ENCODE measurements at regions not wholly inside any gene's neighbourhood (a gene's known extent, or its start where the extent isn't known, plus 50 kb on each side); places are given as distances from the start of the nearest gene placed in this dataset.
"Not testable (repeated sequence)": the region's sequence is repeated elsewhere in the genome, so short reads cannot be mapped to it uniquely, and the experiment has no call there.

DNA sequence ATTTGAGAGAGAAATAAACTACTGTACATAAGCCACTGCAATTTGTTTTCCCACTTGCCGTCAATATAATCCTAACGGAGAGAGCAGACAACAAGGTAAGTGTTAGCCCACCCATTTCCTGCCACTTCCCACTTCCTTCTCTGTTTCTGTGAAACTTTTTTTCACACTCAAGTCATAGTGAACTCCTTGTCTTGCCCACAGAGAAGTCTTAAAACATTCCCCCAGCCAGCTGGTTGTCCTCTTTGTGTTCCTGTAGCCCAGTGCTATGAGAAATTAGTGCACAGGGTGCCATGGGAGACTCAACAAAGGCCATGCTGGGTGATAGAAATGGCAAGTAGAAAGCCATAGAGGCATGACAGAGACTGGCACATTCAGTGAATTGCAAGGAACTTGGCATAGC, 208.6 kb downstream of the BLID start:
- no peak overlapping the region for H2BK15ac ChIP-seq (replicated peaks; ENCODE audit: low read depth)
- no CpG with 5 or more reads among the region's 2 CpGs for WGBS (ENCODE audit: extremely low coverage, insufficient coverage, low lambda C conversion rate)
- H3K23ac ChIP-seq (ENCODE audit: low read length), result no peak overlapping the region

DNA sequence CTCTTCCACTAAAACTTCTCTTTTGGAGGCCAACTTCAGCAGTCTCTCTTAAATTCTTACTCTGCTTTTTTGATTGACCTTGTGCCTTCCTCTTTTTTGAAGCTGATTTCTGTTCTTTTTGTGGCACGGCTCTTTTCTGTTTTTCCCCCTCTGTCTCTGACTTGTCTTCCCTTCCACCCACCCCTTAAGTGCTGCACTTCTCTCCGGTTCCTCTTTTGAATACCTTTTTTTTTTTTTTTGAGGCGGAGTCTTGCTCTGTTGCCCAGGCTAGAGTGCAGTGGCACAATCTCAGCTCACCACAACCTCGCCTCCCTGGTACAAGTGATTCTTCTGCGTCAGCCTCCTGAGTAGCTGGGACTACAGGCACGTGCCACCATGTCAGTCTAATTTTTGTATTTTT, 211.9 kb downstream of the BLID start:
- no peak for DNase-seq
- Histone ChIP-seq H3K79me1 (ENCODE audit: low read length) (no peaks in the 10 kb centered on the region), H2BK5ac (ENCODE audit: low read length) (no peak overlapping the region), H3K79me2 (ENCODE audit: control insufficient read depth, insufficient read depth, low read length) (no peaks in the 10 kb centered on the region), H3K27ac (ENCODE audit: low read depth, low read length) (no peak overlapping the region), H2BK15ac (replicated peaks; ENCODE audit: low read depth) (no peak overlapping the region), H4K5ac (ENCODE audit: low read length) (no peak overlapping the region), H3K4me1 (ENCODE audit: control insufficient read depth, low read depth, low read length) (no peaks in the 10 kb centered on the region), H3K27me3 (ENCODE audit: insufficient read depth, low read length, poor library complexity) (no peaks in the 10 kb centered on the region), H3K23ac (ENCODE audit: low read length) (no peak overlapping the region), H2BK120ac (ENCODE audit: low read depth, low read length) (no peak overlapping the region), H3K36me3 (ENCODE audit: control insufficient read depth, insufficient read depth, low read length) (no peaks in the 10 kb centered on the region), H2AK5ac (ENCODE audit: low read length) (no peak overlapping the region), H3K56ac (ENCODE audit: low read length) (no peak overlapping the region), H3K4me3 (ENCODE audit: low read length) (no peak overlapping the region), H3K4ac (ENCODE audit: low read depth, low read length) (no peak overlapping the region), H3K18ac (ENCODE audit: low read length) (no peak overlapping the region), H3K4me2 (ENCODE audit: low read length) (no peak overlapping the region), H4K8ac (ENCODE audit: low read depth, low read length) (no peak overlapping the region), H3K9ac (ENCODE audit: low read length) (no peak overlapping the region)
- no CpG with 5 or more reads among the region's 6 CpGs for WGBS (ENCODE audit: extremely low coverage, insufficient coverage, low lambda C conversion rate)

More for the DNA sequence above, 208.6 kb downstream of the BLID start:
- Histone ChIP-seq H3K9ac (ENCODE audit: low read length) (no peak overlapping the region), H3K18ac (ENCODE audit: low read length) (no peak overlapping the region), H3K4me1 (ENCODE audit: control insufficient read depth, low read depth, low read length) (no peaks in the 10 kb centered on the region), H3K27ac (ENCODE audit: low read depth, low read length) (no peak overlapping the region), H3K27me3 (ENCODE audit: insufficient read depth, low read length, poor library complexity) (no peaks in the 10 kb centered on the region), H2BK5ac (ENCODE audit: low read length) (no peak overlapping the region), H3K79me2 (ENCODE audit: control insufficient read depth, insufficient read depth, low read length) (no peaks in the 10 kb centered on the region), H2BK120ac (ENCODE audit: low read depth, low read length) (no peak overlapping the region), H4K8ac (ENCODE audit: low read depth, low read length) (no peak overlapping the region), H2AK5ac (ENCODE audit: low read length) (no peak overlapping the region), H3K36me3 (ENCODE audit: control insufficient read depth, insufficient read depth, low read length) (no peaks in the 10 kb centered on the region), H4K5ac (ENCODE audit: low read length) (no peak overlapping the region), H3K4me3 (ENCODE audit: low read length) (no peak overlapping the region), H3K56ac (ENCODE audit: low read length) (no peak overlapping the region), H3K4me2 (ENCODE audit: low read length) (no peak overlapping the region), H3K79me1 (ENCODE audit: low read length) (no peaks in the 10 kb centered on the region), H3K4ac (ENCODE audit: low read depth, low read length) (no peak overlapping the region)
- no peak for DNase-seq

DNA sequence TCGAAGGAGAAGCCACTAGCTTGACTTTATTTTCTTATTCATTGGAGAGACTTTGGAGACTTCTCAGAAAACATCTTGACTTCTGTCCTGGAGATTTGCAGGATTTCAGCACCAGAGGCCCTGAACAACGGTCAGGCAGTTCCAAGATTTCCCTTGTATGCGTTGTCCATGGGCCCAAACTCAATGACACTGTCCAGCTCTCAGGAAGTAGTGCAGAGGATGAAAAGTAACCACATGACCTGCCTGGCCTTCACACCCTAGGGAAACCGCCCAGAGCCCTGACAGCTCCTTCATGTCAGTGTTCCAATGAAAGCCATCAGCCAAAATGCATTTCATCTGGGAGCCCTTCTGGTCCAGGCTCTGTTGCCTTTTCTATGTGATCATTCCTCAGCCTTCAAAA, 214.1 kb downstream of the BLID start:
- H3K27me3 ChIP-seq (ENCODE audit: insufficient read depth, low read length, poor library complexity), result no peaks in the 10 kb centered on the region
- H2BK5ac ChIP-seq (ENCODE audit: low read length), result no peak overlapping the region
- no peak overlapping the region for H4K8ac ChIP-seq (ENCODE audit: low read depth, low read length)
- H3K4me1 ChIP-seq (ENCODE audit: control insufficient read depth, low read depth, low read length), result no peaks in the 10 kb centered on the region
- no peaks in the 10 kb centered on the region for H3K36me3 ChIP-seq (ENCODE audit: control insufficient read depth, insufficient read depth, low read length)
- no peak overlapping the region for H2AK5ac ChIP-seq (ENCODE audit: low read length)
- no peak overlapping the region for H4K5ac ChIP-seq (ENCODE audit: low read length)
- H2BK120ac ChIP-seq (ENCODE audit: low read depth, low read length), result no peak overlapping the region
- H2BK15ac ChIP-seq (replicated peaks; ENCODE audit: low read depth), result no peak overlapping the region
- no peak overlapping the region for H3K4ac ChIP-seq (ENCODE audit: low read depth, low read length)
- WGBS (ENCODE audit: extremely low coverage, insufficient coverage, low lambda C conversion rate), result no CpG with 5 or more reads among the region's 4 CpGs
- H3K4me2 ChIP-seq (ENCODE audit: low read length), result no peak overlapping the region
- no peak for DNase-seq
- H3K23ac ChIP-seq (ENCODE audit: low read length), result no peak overlapping the region
- no peak overlapping the region for H3K9ac ChIP-seq (ENCODE audit: low read length)
- no peaks in the 10 kb centered on the region for H3K79me2 ChIP-seq (ENCODE audit: control insufficient read depth, insufficient read depth, low read length)
- no peaks in the 10 kb centered on the region for H3K79me1 ChIP-seq (ENCODE audit: low read length)
- H3K56ac ChIP-seq (ENCODE audit: low read length), result no peak overlapping the region
- no peak overlapping the region for H3K18ac ChIP-seq (ENCODE audit: low read length)
- H3K4me3 ChIP-seq (ENCODE audit: low read length), result no peak overlapping the region
- H3K27ac ChIP-seq (ENCODE audit: low read depth, low read length), result no peak overlapping the region

DNA sequence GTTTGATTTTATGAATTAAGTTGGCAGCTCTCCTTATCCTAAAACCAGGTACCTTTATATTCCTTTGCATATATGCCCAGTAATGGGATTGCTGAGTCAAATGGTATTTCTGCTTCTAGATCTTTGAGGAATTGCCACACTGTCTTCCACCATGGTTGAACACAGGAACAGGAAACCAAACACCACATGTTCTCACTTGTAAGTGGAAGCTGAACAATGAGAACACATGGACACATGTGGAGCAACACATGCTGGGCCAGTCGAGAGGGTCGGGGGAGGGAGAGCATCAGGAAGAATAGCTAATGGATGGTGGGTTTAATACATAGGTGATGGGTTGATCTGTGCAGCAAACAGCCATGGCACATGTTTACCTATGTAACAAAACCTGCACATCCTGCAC, 214.6 kb downstream of the BLID start:
- not testable (repeated sequence) for H3K4me3 ChIP-seq (ENCODE audit: low read length); H3K23ac ChIP-seq (ENCODE audit: low read length); H2AK5ac ChIP-seq (ENCODE audit: low read length); H3K9ac ChIP-seq (ENCODE audit: low read length); H4K5ac ChIP-seq (ENCODE audit: low read length); H4K8ac ChIP-seq (ENCODE audit: low read depth, low read length); H3K4me1 ChIP-seq (ENCODE audit: control insufficient read depth, low read depth, low read length); H3K27me3 ChIP-seq (ENCODE audit: insufficient read depth, low read length, poor library complexity); H2BK5ac ChIP-seq (ENCODE audit: low read length); H3K4ac ChIP-seq (ENCODE audit: low read depth, low read length); H2BK15ac ChIP-seq (replicated peaks; ENCODE audit: low read depth); H3K56ac ChIP-seq (ENCODE audit: low read length); H3K18ac ChIP-seq (ENCODE audit: low read length); H3K36me3 ChIP-seq (ENCODE audit: control insufficient read depth, insufficient read depth, low read length); H3K27ac ChIP-seq (ENCODE audit: low read depth, low read length); H3K79me1 ChIP-seq (ENCODE audit: low read length); H2BK120ac ChIP-seq (ENCODE audit: low read depth, low read length); DNase-seq; H3K4me2 ChIP-seq (ENCODE audit: low read length); H3K79me2 ChIP-seq (ENCODE audit: control insufficient read depth, insufficient read depth, low read length)
- WGBS (ENCODE audit: extremely low coverage, insufficient coverage, low lambda C conversion rate), result no CpG with 5 or more reads among the region's 2 CpGs

DNA sequence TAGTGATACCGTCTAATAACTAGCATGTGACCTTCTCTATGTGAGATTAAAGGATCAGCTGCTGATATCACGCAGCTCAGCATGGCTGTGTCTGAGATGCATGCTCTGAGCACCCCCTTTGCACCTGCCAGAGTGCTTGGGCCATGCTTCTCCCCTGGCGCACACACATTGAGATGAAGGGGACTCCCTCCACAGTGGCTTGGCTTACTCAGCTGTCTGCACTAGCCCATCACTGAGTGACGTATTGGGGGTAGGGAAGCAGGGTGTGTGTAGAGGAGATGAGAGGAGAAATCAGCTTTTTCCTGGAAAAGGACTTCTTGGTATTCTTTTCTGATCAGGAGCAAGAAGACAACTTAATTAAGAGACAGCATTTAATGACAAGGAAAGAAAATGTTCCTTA, 216.5 kb downstream of the BLID start:
- Histone ChIP-seq H3K4me3 (ENCODE audit: low read length) (no peak overlapping the region), H3K23ac (ENCODE audit: low read length) (no peak overlapping the region)

DNA sequence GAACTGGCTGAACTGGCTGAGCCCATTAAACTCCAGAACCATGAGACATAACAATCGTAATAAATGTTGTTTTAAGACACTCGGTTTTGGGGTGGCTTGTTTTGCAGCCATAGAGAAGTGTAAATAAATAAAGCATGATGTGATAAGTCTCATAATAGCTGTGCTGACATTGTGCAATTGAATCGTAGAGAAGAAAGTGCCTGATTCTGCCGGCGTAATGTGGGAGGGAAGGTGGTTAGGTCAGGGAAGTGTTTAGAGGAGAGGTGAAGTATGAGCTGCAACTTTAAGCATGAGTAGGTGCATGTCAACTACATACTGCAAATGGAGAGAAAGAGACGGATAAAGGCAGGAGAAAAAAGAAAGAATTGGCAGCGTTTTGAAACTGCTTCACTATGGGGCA, 217.1 kb downstream of the BLID start:
- no peak overlapping the region for H2BK120ac ChIP-seq (ENCODE audit: low read depth, low read length)
- no CpG with 5 or more reads among the region's 7 CpGs for WGBS (ENCODE audit: extremely low coverage, insufficient coverage, low lambda C conversion rate)
- no peak overlapping the region for H4K8ac ChIP-seq (ENCODE audit: low read depth, low read length)

More for the DNA sequence above, 216.5 kb downstream of the BLID start:
- no peak for DNase-seq
- Histone ChIP-seq H3K56ac (ENCODE audit: low read length) (no peak overlapping the region), H3K18ac (ENCODE audit: low read length) (no peak overlapping the region), H3K4me2 (ENCODE audit: low read length) (no peak overlapping the region), H2BK120ac (ENCODE audit: low read depth, low read length) (no peak overlapping the region), H4K5ac (ENCODE audit: low read length) (no peak overlapping the region), H3K27me3 (ENCODE audit: insufficient read depth, low read length, poor library complexity) (no peaks in the 10 kb centered on the region), H2BK5ac (ENCODE audit: low read length) (no peak overlapping the region), H3K9ac (ENCODE audit: low read length) (no peak overlapping the region), H4K8ac (ENCODE audit: low read depth, low read length) (no peak overlapping the region), H3K79me1 (ENCODE audit: low read length) (no peaks in the 10 kb centered on the region), H3K4ac (ENCODE audit: low read depth, low read length) (no peak overlapping the region), H3K4me1 (ENCODE audit: control insufficient read depth, low read depth, low read length) (no peaks in the 10 kb centered on the region), H3K36me3 (ENCODE audit: control insufficient read depth, insufficient read depth, low read length) (no peaks in the 10 kb centered on the region), H2BK15ac (replicated peaks; ENCODE audit: low read depth) (no peak overlapping the region), H3K79me2 (ENCODE audit: control insufficient read depth, insufficient read depth, low read length) (no peaks in the 10 kb centered on the region), H3K27ac (ENCODE audit: low read depth, low read length) (no peak overlapping the region), H2AK5ac (ENCODE audit: low read length) (no peak overlapping the region)
- WGBS (ENCODE audit: extremely low coverage, insufficient coverage, low lambda C conversion rate), result no CpG with 5 or more reads among the region's 4 CpGs

More for the DNA sequence above, 217.1 kb downstream of the BLID start:
- Histone ChIP-seq H3K36me3 (ENCODE audit: control insufficient read depth, insufficient read depth, low read length) (no peaks in the 10 kb centered on the region), H2BK5ac (ENCODE audit: low read length) (no peak overlapping the region), H3K27ac (ENCODE audit: low read depth, low read length) (no peak overlapping the region), H3K4me1 (ENCODE audit: control insufficient read depth, low read depth, low read length) (no peaks in the 10 kb centered on the region), H3K79me1 (ENCODE audit: low read length) (no peaks in the 10 kb centered on the region), H3K9ac (ENCODE audit: low read length) (no peak overlapping the region), H3K4me3 (ENCODE audit: low read length) (no peak overlapping the region), H3K27me3 (ENCODE audit: insufficient read depth, low read length, poor library complexity) (no peaks in the 10 kb centered on the region), H3K23ac (ENCODE audit: low read length) (no peak overlapping the region), H3K56ac (ENCODE audit: low read length) (no peak overlapping the region), H3K79me2 (ENCODE audit: control insufficient read depth, insufficient read depth, low read length) (no peaks in the 10 kb centered on the region), H2AK5ac (ENCODE audit: low read length) (no peak overlapping the region), H4K5ac (ENCODE audit: low read length) (no peak overlapping the region), H3K18ac (ENCODE audit: low read length) (no peak overlapping the region), H2BK15ac (replicated peaks; ENCODE audit: low read depth) (no peak overlapping the region), H3K4me2 (ENCODE audit: low read length) (no peak overlapping the region), H3K4ac (ENCODE audit: low read depth, low read length) (no peak overlapping the region)
- no peak for DNase-seq
